ENCODE measurements at regions not wholly inside any gene's neighbourhood (a gene's known extent, or its start where the extent isn't known, plus 50 kb on each side); places are given as distances from the start of the nearest gene placed in this dataset.
"Not testable (repeated sequence)": the region's sequence is repeated elsewhere in the genome, so short reads cannot be mapped to it uniquely, and the experiment has no call there.

DNA sequence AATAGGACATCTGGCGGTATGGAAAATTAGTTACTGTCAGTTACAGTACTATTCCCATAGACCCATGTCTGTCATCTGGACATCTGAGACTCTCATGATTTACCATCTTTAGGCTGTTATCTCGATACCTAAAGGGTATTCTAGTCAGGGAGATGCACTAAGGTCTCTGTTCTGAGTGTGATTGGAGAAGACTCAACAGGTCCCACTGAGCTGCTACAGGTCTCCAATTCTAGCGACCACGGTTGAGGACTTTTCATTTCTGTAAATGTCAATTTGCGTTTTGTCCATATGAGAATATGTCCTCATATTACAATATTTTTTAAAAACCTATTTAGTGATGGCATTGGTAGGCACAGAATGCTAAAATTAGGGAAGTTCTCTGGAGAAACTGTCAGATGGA lies 1160.2 kb downstream of the TMEM121 start:
- no peak for DNase-seq (ENCODE audit: low spot score)
- TF ChIP-seq CTCF (IDR thresholded peaks at IDR 0.05; ENCODE audit: extremely low read depth, insufficient read depth, missing control alignments), result no peak
- in situ Hi-C loops (cut with MboI; ENCODE audit: low pct_unique_long_range_greater_than_20kb, low sequenced_read_pairs, unreplicated experiment), result no loop called here

GRCh38 chr14:106690333-106690891 lies 1164.0 kb downstream of the TMEM121 start:
- in situ Hi-C loops (cut with MboI; ENCODE audit: low pct_unique_long_range_greater_than_20kb, low sequenced_read_pairs, unreplicated experiment), result no loop called here
- no peak for TF ChIP-seq CTCF (IDR thresholded peaks at IDR 0.05; ENCODE audit: extremely low read depth, insufficient read depth, missing control alignments)
- no peak for DNase-seq (ENCODE audit: low spot score)

GRCh38 chr14:106691601-106692291 lies 1165.4 kb downstream of the TMEM121 start:
- in situ Hi-C loops (cut with MboI; ENCODE audit: low pct_unique_long_range_greater_than_20kb, low sequenced_read_pairs, unreplicated experiment), result no loop called here
- TF ChIP-seq CTCF (IDR thresholded peaks at IDR 0.05; ENCODE audit: extremely low read depth, insufficient read depth, missing control alignments), result peak; percentile 99
- DNase-seq (ENCODE audit: low spot score), result peak; percentile 77

DNA sequence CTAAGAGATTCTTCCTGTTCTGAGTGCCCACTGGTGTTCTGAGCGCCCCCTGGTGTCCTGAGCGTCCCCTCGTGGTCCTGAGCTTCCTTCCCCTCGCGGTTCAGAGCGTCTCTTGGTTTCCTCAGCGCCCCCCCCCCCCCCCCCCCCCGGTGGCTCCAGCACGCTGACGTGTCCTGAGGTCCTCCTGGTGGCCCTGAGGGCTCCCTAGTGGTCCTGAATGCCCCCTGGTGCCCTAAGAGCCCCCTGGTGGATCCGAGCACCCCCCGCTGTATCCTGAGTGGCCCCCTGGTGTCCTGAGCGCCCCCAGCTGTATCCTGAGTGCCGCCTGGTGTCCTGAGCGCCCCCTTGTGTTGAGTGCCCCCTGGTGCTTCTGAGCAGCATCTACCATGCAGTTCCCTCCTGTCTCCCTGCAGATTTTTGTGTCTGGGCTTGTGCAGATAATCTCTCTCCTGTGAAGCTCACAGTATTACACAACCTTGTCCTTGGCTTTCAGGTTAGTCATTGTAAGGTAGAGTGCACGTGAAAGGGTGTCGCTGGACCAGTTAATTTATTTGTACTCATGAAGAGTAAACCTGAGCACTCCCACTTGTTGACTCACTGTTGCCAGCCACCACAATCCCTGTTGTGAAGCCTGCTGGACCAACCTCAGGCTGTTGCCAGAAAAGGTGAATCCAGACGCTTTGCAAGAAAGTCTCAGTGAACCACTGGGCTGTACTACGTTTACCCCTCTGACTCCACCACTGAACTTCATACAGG lies 1168.4 kb downstream of the TMEM121 start:
- in situ Hi-C loops (cut with MboI; ENCODE audit: low pct_unique_long_range_greater_than_20kb, low sequenced_read_pairs, unreplicated experiment), result no loop called here
- TF ChIP-seq CTCF (IDR thresholded peaks at IDR 0.05; ENCODE audit: extremely low read depth, insufficient read depth, missing control alignments), result peak; percentile 90
- DNase-seq (ENCODE audit: low spot score), result peak; percentile 63

GRCh38 chr14:106698620-106699267 lies 1172.4 kb downstream of the TMEM121 start:
- DNase-seq (ENCODE audit: low spot score); in situ Hi-C loops (cut with MboI; ENCODE audit: low pct_unique_long_range_greater_than_20kb, low sequenced_read_pairs, unreplicated experiment): not testable (repeated sequence)

- DNase-seq (ENCODE audit: low spot score); in situ Hi-C loops (cut with MboI; ENCODE audit: low pct_unique_long_range_greater_than_20kb, low sequenced_read_pairs, unreplicated experiment): not testable (repeated sequence)
These were observed 1177.3 kb downstream of the TMEM121 start for GRCh38 chr14:106703651-106704050.

DNA sequence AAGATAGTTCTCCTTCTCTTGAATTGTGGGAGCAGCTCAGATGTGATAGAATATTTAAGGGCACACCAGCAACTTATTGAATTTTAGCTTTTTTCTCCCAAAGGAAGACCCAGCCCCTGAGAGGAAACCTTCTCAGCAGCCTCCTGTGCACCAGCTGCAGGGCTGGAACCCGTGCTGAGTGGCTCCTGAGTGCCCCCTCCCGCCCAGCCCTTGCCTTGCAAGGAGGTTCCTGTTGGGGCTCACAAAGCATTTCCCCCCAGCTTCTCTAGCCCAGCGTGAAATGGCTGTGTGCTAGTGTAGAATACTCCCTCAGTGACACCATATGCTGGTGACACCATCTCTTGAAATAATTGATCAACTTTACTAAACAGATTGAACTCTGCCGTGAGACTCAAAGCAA lies 1180.1 kb downstream of the TMEM121 start:
- in situ Hi-C loops (cut with MboI; ENCODE audit: low pct_unique_long_range_greater_than_20kb, low sequenced_read_pairs, unreplicated experiment); DNase-seq (ENCODE audit: low spot score): not testable (repeated sequence)
- peak; percentile 23 for TF ChIP-seq CTCF (IDR thresholded peaks at IDR 0.05; ENCODE audit: extremely low read depth, insufficient read depth, missing control alignments)

- DNase-seq (ENCODE audit: low spot score); in situ Hi-C loops (cut with MboI; ENCODE audit: low pct_unique_long_range_greater_than_20kb, low sequenced_read_pairs, unreplicated experiment): not testable (repeated sequence)
These were observed 1183.8 kb downstream of the TMEM121 start for GRCh38 chr14:106710187-106710586.
